ENCODE measurements at regions not wholly inside any gene's neighbourhood (a gene's known extent, or its start where the extent isn't known, plus 50 kb on each side); places are given as distances from the start of the nearest gene placed in this dataset.
A peak's percentile ranks its signal among the peaks of the same experiment; 100 is the strongest.
"Not testable (repeated sequence)": the region's sequence is repeated elsewhere in the genome, so short reads cannot be mapped to it uniquely, and the experiment has no call there.

- Histone ChIP-seq H2BK15ac (replicated peaks; ENCODE audit: low read depth) (no peak overlapping the region), H2AK5ac (ENCODE audit: low read length) (no peak overlapping the region), H2BK120ac (ENCODE audit: low read depth, low read length) (no peak overlapping the region), H3K79me1 (ENCODE audit: low read length) (no peaks in the 10 kb centered on the region), H3K4me2 (ENCODE audit: low read length) (no peak overlapping the region), H4K5ac (ENCODE audit: low read length) (no peak overlapping the region), H4K8ac (ENCODE audit: low read depth, low read length) (no peak overlapping the region), H3K27ac (ENCODE audit: low read depth, low read length) (no peak overlapping the region), H3K9ac (ENCODE audit: low read length) (no peak overlapping the region), H3K27me3 (ENCODE audit: insufficient read depth, low read length, poor library complexity) (no peaks in the 10 kb centered on the region), H3K4ac (ENCODE audit: low read depth, low read length) (no peak overlapping the region), H3K4me1 (ENCODE audit: control insufficient read depth, low read depth, low read length) (no peaks in the 10 kb centered on the region), H3K56ac (ENCODE audit: low read length) (no peak overlapping the region), H3K23ac (ENCODE audit: low read length) (no peak overlapping the region), H2BK5ac (ENCODE audit: low read length) (no peak overlapping the region), H3K4me3 (ENCODE audit: low read length) (no peak overlapping the region), H3K36me3 (ENCODE audit: control insufficient read depth, insufficient read depth, low read length) (no peaks in the 10 kb centered on the region), H3K79me2 (ENCODE audit: control insufficient read depth, insufficient read depth, low read length) (no peaks in the 10 kb centered on the region), H3K18ac (ENCODE audit: low read length) (no peak overlapping the region)
- WGBS (ENCODE audit: extremely low coverage, insufficient coverage, low lambda C conversion rate) = no CpG with 5 or more reads among the region's 19 CpGs
- DNase-seq = no peak
Observed at GRCh38 chr15:30816430-30816829, 87.3 kb upstream of the FAN1 start.

- not testable (repeated sequence) for DNase-seq; H3K4me1 ChIP-seq (ENCODE audit: control insufficient read depth, low read depth, low read length); H3K79me2 ChIP-seq (ENCODE audit: control insufficient read depth, insufficient read depth, low read length); H3K56ac ChIP-seq (ENCODE audit: low read length); H3K18ac ChIP-seq (ENCODE audit: low read length); H3K79me1 ChIP-seq (ENCODE audit: low read length); H2BK5ac ChIP-seq (ENCODE audit: low read length); H2BK15ac ChIP-seq (replicated peaks; ENCODE audit: low read depth); H3K36me3 ChIP-seq (ENCODE audit: control insufficient read depth, insufficient read depth, low read length); H3K27ac ChIP-seq (ENCODE audit: low read depth, low read length); H4K5ac ChIP-seq (ENCODE audit: low read length); H4K8ac ChIP-seq (ENCODE audit: low read depth, low read length); H3K4me3 ChIP-seq (ENCODE audit: low read length); H3K23ac ChIP-seq (ENCODE audit: low read length); H3K9ac ChIP-seq (ENCODE audit: low read length); H2BK120ac ChIP-seq (ENCODE audit: low read depth, low read length); H3K4me2 ChIP-seq (ENCODE audit: low read length); H2AK5ac ChIP-seq (ENCODE audit: low read length); H3K4ac ChIP-seq (ENCODE audit: low read depth, low read length); H3K27me3 ChIP-seq (ENCODE audit: insufficient read depth, low read length, poor library complexity)
- no CpG with 5 or more reads among the region's 15 CpGs for WGBS (ENCODE audit: extremely low coverage, insufficient coverage, low lambda C conversion rate)
Observed at GRCh38 chr15:30823068-30823813, 80.5 kb upstream of the FAN1 start.

- no peaks in the 10 kb centered on the region for H3K36me3 ChIP-seq (ENCODE audit: control insufficient read depth, insufficient read depth, low read length)
- WGBS (ENCODE audit: extremely low coverage, insufficient coverage, low lambda C conversion rate) = no CpG with 5 or more reads among the region's 14 CpGs
- no peak overlapping the region for H3K4me2 ChIP-seq (ENCODE audit: low read length)
Observed at GRCh38 chr15:30824518-30825195, 79.1 kb upstream of the FAN1 start.

GRCh38 chr15:30827625-30828303 is 76.0 kb upstream of the FAN1 start:
- no peaks in the 10 kb centered on the region for H3K4me1 ChIP-seq (ENCODE audit: control insufficient read depth, low read depth, low read length)
- no peaks in the 10 kb centered on the region for H3K36me3 ChIP-seq (ENCODE audit: control insufficient read depth, insufficient read depth, low read length)
- H4K8ac ChIP-seq (ENCODE audit: low read depth, low read length) = no peak overlapping the region
- H3K27me3 ChIP-seq (ENCODE audit: insufficient read depth, low read length, poor library complexity) = no peaks in the 10 kb centered on the region
- no peak overlapping the region for H3K18ac ChIP-seq (ENCODE audit: low read length)
- no peak overlapping the region for H3K9ac ChIP-seq (ENCODE audit: low read length)
- no peak overlapping the region for H2BK120ac ChIP-seq (ENCODE audit: low read depth, low read length)
- H3K4ac ChIP-seq (ENCODE audit: low read depth, low read length) = no peak overlapping the region
- H3K27ac ChIP-seq (ENCODE audit: low read depth, low read length) = no peak overlapping the region
- H3K79me2 ChIP-seq (ENCODE audit: control insufficient read depth, insufficient read depth, low read length) = no peaks in the 10 kb centered on the region
- DNase-seq = peak; percentile 3
- no peak overlapping the region for H2AK5ac ChIP-seq (ENCODE audit: low read length)
- no CpG with 5 or more reads among the region's 10 CpGs for WGBS (ENCODE audit: extremely low coverage, insufficient coverage, low lambda C conversion rate)
- no peak overlapping the region for H2BK5ac ChIP-seq (ENCODE audit: low read length)
- H3K4me3 ChIP-seq (ENCODE audit: low read length) = no peak overlapping the region
- no peak overlapping the region for H3K56ac ChIP-seq (ENCODE audit: low read length)
- no peak overlapping the region for H3K23ac ChIP-seq (ENCODE audit: low read length)
- H2BK15ac ChIP-seq (replicated peaks; ENCODE audit: low read depth) = no peak overlapping the region
- no peak overlapping the region for H4K5ac ChIP-seq (ENCODE audit: low read length)
- no peak overlapping the region for H3K4me2 ChIP-seq (ENCODE audit: low read length)
- H3K79me1 ChIP-seq (ENCODE audit: low read length) = no peaks in the 10 kb centered on the region

More at GRCh38 chr15:30824518-30825195, 79.1 kb upstream of the FAN1 start:
- Histone ChIP-seq H2BK120ac (ENCODE audit: low read depth, low read length) (no peak overlapping the region), H3K4ac (ENCODE audit: low read depth, low read length) (no peak overlapping the region), H4K5ac (ENCODE audit: low read length) (no peak overlapping the region), H3K9ac (ENCODE audit: low read length) (no peak overlapping the region), H3K27me3 (ENCODE audit: insufficient read depth, low read length, poor library complexity) (no peaks in the 10 kb centered on the region), H3K4me1 (ENCODE audit: control insufficient read depth, low read depth, low read length) (no peaks in the 10 kb centered on the region), H3K4me3 (ENCODE audit: low read length) (no peak overlapping the region), H3K23ac (ENCODE audit: low read length) (no peak overlapping the region), H2BK5ac (ENCODE audit: low read length) (no peak overlapping the region), H3K79me2 (ENCODE audit: control insufficient read depth, insufficient read depth, low read length) (no peaks in the 10 kb centered on the region), H3K79me1 (ENCODE audit: low read length) (no peaks in the 10 kb centered on the region), H2AK5ac (ENCODE audit: low read length) (no peak overlapping the region), H3K27ac (ENCODE audit: low read depth, low read length) (no peak overlapping the region), H2BK15ac (replicated peaks; ENCODE audit: low read depth) (no peak overlapping the region), H4K8ac (ENCODE audit: low read depth, low read length) (no peak overlapping the region), H3K18ac (ENCODE audit: low read length) (no peak overlapping the region), H3K56ac (ENCODE audit: low read length) (no peak overlapping the region)
- DNase-seq = peak; percentile 4

DNA sequence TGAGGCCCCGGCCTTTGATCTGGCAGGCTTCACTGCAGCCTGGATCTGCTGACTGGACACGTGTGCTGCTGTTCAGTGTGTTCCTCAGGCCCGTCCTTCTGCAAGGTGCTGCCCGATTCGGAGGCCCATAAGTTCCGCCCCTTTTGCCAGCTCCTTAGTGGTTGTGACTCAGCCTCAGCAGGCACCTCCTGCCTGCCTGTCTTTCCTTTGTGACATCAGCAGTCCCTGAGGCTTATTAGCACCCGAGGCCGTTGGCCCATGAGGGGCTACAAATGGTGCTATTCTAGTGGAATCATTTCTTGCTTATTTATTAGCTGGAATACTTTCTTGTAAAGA is 75.4 kb upstream of the FAN1 start:
- not testable (repeated sequence) for H3K4me2 ChIP-seq (ENCODE audit: low read length); H3K4ac ChIP-seq (ENCODE audit: low read depth, low read length); H4K8ac ChIP-seq (ENCODE audit: low read depth, low read length); H3K4me3 ChIP-seq (ENCODE audit: low read length); H3K23ac ChIP-seq (ENCODE audit: low read length); H3K9ac ChIP-seq (ENCODE audit: low read length); H3K18ac ChIP-seq (ENCODE audit: low read length); H3K36me3 ChIP-seq (ENCODE audit: control insufficient read depth, insufficient read depth, low read length); H2BK120ac ChIP-seq (ENCODE audit: low read depth, low read length); H3K27ac ChIP-seq (ENCODE audit: low read depth, low read length); H3K4me1 ChIP-seq (ENCODE audit: control insufficient read depth, low read depth, low read length); H3K79me1 ChIP-seq (ENCODE audit: low read length); H2AK5ac ChIP-seq (ENCODE audit: low read length); H3K27me3 ChIP-seq (ENCODE audit: insufficient read depth, low read length, poor library complexity); H2BK5ac ChIP-seq (ENCODE audit: low read length); H3K79me2 ChIP-seq (ENCODE audit: control insufficient read depth, insufficient read depth, low read length); H4K5ac ChIP-seq (ENCODE audit: low read length); H2BK15ac ChIP-seq (replicated peaks; ENCODE audit: low read depth); H3K56ac ChIP-seq (ENCODE audit: low read length)
- no CpG with 5 or more reads among the region's 8 CpGs for WGBS (ENCODE audit: extremely low coverage, insufficient coverage, low lambda C conversion rate)
- peak; percentile 69 for DNase-seq

Measured in mesendoderm (in vitro differentiated cells).